Lower leg skin (tissue), 4 donors: ENCODE measurements at regions not wholly inside any gene's neighbourhood (a gene's known extent, or its start where the extent isn't known, plus 50 kb on each side); places are given as distances from the start of the nearest gene placed in this dataset.

Experiments used
- DNase-seq, 2 donors: peaks; one replicate each; pipeline ENCODE4 v3.0.0-alpha.2; 2019; ENCODE audit warnings: low spot score in 2 of 2
- H3K4me3 ChIP-seq: fragments of 200-600 bp; sonication (generic); 2 replicates; pipeline ENCODE4 v1.5.1; 2017; ENCODE audit warnings: mild to moderate bottlenecking, low read depth; ENCODE audit not compliant: poor library complexity, severe bottlenecking
- CTCF ChIP-seq, 3 donors: fragments of 450-650 bp; IDR thresholded peaks; one replicate each; pipeline ENCODE4 v1.5.1; 2016; ENCODE audit warnings: antibody characterized with exemption in 3 of 3, mild to moderate bottlenecking in 3 of 3, moderate library complexity in 2 of 3
- POLR2A ChIP-seq, 2 donors: fragments of 450-650 bp; IDR thresholded peaks; one replicate each; pipeline ENCODE4 v1.6.1; 2016 to 2017; ENCODE audit warnings: antibody characterized with exemption in 2 of 2, mild to moderate bottlenecking in 1 of 2, moderate library complexity in 1 of 2
- WGBS, 2 donors: methylation state at CpG; one replicate each; pipeline ENCODE4 v1.1.5; 2018; 5-methylcytosine and 5-hydroxymethylcytosine counted together
- intact Hi-C: fragments of 100-400 bp; cut with DNase I; formaldehyde crosslinking; loops from one replicate; pipeline ENCODE4 v1.15.0; 2023; ENCODE audit warnings: low total_unique reads

- TF ChIP-seq POLR2A (IDR thresholded peaks at IDR 0.05), result no peak
- no peak for TF ChIP-seq CTCF (IDR thresholded peaks at IDR 0.05)
- 45 to 54% methylated on average over 10 of the region's 10 CpGs for WGBS, 2 donors
- H3K4me3 ChIP-seq, result no peak overlapping the region
- DNase-seq, result no peak
- intact Hi-C loops, result no loop called here
Observed at GRCh38 chr21:26732432-26733221, 112.6 kb downstream of the ADAMTS1 start.

GRCh38 chr21:26719750-26720149 lies 125.5 kb downstream of the ADAMTS1 start:
- no peak for DNase-seq
- intact Hi-C loops, result loop anchor here (5.0 kb wide), 1 partner anchor 837 kb away; no protein-coding TSS in a partner anchor
- no peak overlapping the region for H3K4me3 ChIP-seq
- TF ChIP-seq POLR2A (IDR thresholded peaks at IDR 0.05) (no peak), CTCF (IDR thresholded peaks at IDR 0.05) (no peak)
- WGBS, 2 donors, result 74 to 84% methylated on average over 9 of the region's 9 CpGs

- no peak overlapping the region for H3K4me3 ChIP-seq
- TF ChIP-seq CTCF (IDR thresholded peaks at IDR 0.05) (no peak), POLR2A (IDR thresholded peaks at IDR 0.05) (no peak)
- WGBS, 2 donors, result 17 to 18% methylated on average over 5 of the region's 5 CpGs
- no peak for DNase-seq
- intact Hi-C loops, result loop anchor here (5.0 kb wide), 1 partner anchor 835 kb away; no protein-coding TSS in a partner anchor
Observed at GRCh38 chr21:26717146-26717739, 128.0 kb downstream of the ADAMTS1 start.

GRCh38 chr21:26715878-26716506 lies 129.2 kb downstream of the ADAMTS1 start:
- H3K4me3 ChIP-seq, result no peak overlapping the region
- TF ChIP-seq POLR2A (IDR thresholded peaks at IDR 0.05) (no peak), CTCF (IDR thresholded peaks at IDR 0.05) (no peak)
- WGBS, 2 donors, result 22 to 26% methylated on average over 7 of the region's 7 CpGs
- DNase-seq, result no peak
- intact Hi-C loops, result loop anchor here (5.0 kb wide), 1 partner anchor 834 kb away; no protein-coding TSS in a partner anchor

GRCh38 chr21:26715116-26715515 lies 130.1 kb downstream of the ADAMTS1 start:
- no peak overlapping the region for H3K4me3 ChIP-seq
- intact Hi-C loops, result loop anchor here (5.0 kb wide), 1 partner anchor 833 kb away; no protein-coding TSS in a partner anchor
- WGBS, 2 donors, result 92 to 97% methylated on average over 4 of the region's 4 CpGs
- no peak for DNase-seq
- no peak for TF ChIP-seq CTCF (IDR thresholded peaks at IDR 0.05)
- no peak for TF ChIP-seq POLR2A (IDR thresholded peaks at IDR 0.05)
